HEK293T (cell line): ENCODE measurements at regions not wholly inside any gene's neighbourhood (a gene's known extent, or its start where the extent isn't known, plus 50 kb on each side); places are given as distances from the start of the nearest gene placed in this dataset.
"Not testable (repeated sequence)": the region's sequence is repeated elsewhere in the genome, so short reads cannot be mapped to it uniquely, and the experiment has no call there.

Experiments used
- CTCF ChIA-PET: fragments of 350-600 bp; formaldehyde crosslinking; extraction: SDS; loops from one replicate; lab custom pipeline; 2021; ENCODE audit warnings: antibody characterized with exemption, inconsistent platforms; lab: Yijun Ruan, JAX
- POLR2A ChIA-PET: fragments of 350-600 bp; formaldehyde crosslinking; extraction: SDS; loops from one replicate; lab custom pipeline; 2020; ENCODE audit warnings: antibody characterized with exemption, inconsistent platforms; lab: Yijun Ruan, JAX
- DNase-seq: peaks from one replicate; pipeline ENCODE4 v3.0.0; 2012; ENCODE audit warnings: mixed read lengths; ENCODE audit errors: extremely low spot score
- ARNT ChIP-seq: fragments of 450-650 bp; IDR thresholded peaks from 2 replicates; pipeline ENCODE4 v1.6.1; 2017; ENCODE audit warnings: mild to moderate bottlenecking
- BHLHE40 ChIP-seq: fragments of 450-650 bp; IDR thresholded peaks from 2 replicates; pipeline ENCODE4 v1.6.1; 2016; ENCODE audit warnings: mild to moderate bottlenecking, moderate library complexity, borderline replicate concordance
- CTBP1 ChIP-seq: fragments of 450-650 bp; IDR thresholded peaks from 2 replicates; pipeline ENCODE4 v1.6.1; 2016; ENCODE audit warnings: borderline replicate concordance
- ELF4 ChIP-seq: fragments of 450-650 bp; IDR thresholded peaks from 2 replicates; pipeline ENCODE4 v1.6.1; 2017; ENCODE audit warnings: antibody characterized with exemption
- FOXA1 ChIP-seq: fragments of 450-650 bp; IDR thresholded peaks from 2 replicates; pipeline ENCODE4 v1.6.1; 2016; ENCODE audit warnings: mild to moderate bottlenecking
- FOXK2 ChIP-seq: fragments of 450-650 bp; IDR thresholded peaks from 2 replicates; pipeline ENCODE4 v1.6.1; 2016; ENCODE audit warnings: mild to moderate bottlenecking
- FOXM1 ChIP-seq: fragments of 450-650 bp; IDR thresholded peaks from 2 replicates; pipeline ENCODE4 v1.6.1; 2017; ENCODE audit warnings: mild to moderate bottlenecking, borderline replicate concordance
- HDGF ChIP-seq: fragments of 450-650 bp; IDR thresholded peaks from 2 replicates; pipeline ENCODE4 v1.6.1; 2017; ENCODE audit warnings: antibody characterized with exemption, borderline replicate concordance
- L3MBTL2 ChIP-seq: fragments of 450-650 bp; conservative IDR thresholded peaks from 2 replicates; pipeline ENCODE4 v1.6.1; 2016; ENCODE audit warnings: mild to moderate bottlenecking
- LEF1 ChIP-seq: fragments of 450-650 bp; IDR thresholded peaks from 2 replicates; pipeline ENCODE4 v1.6.1; 2017; ENCODE audit warnings: mild to moderate bottlenecking, borderline replicate concordance
- NFRKB ChIP-seq: fragments of 450-650 bp; IDR thresholded peaks from 2 replicates; pipeline ENCODE4 v1.6.1; 2016; ENCODE audit warnings: mild to moderate bottlenecking, moderate library complexity
- PKNOX1 ChIP-seq: fragments of 450-650 bp; IDR thresholded peaks from 2 replicates; pipeline ENCODE4 v1.6.1; 2016
- SP1 ChIP-seq: fragments of 450-650 bp; IDR thresholded peaks from 2 replicates; pipeline ENCODE4 v1.6.1; 2017
- SUZ12 ChIP-seq: fragments of 450-650 bp; IDR thresholded peaks from 2 replicates; pipeline ENCODE4 v1.6.1; 2016; ENCODE audit warnings: mild to moderate bottlenecking
- TARDBP ChIP-seq: fragments of 450-650 bp; IDR thresholded peaks from 2 replicates; pipeline ENCODE4 v1.6.1; 2016
- ZNF384 ChIP-seq: fragments of 450-650 bp; IDR thresholded peaks from 2 replicates; pipeline ENCODE4 v1.6.1; 2016

- no peak for DNase-seq
- TF ChIP-seq FOXM1 = no peak
- no peak for TF ChIP-seq PKNOX1
- no peak for TF ChIP-seq FOXK2
- no peak for TF ChIP-seq NFRKB
- TF ChIP-seq ARNT = no peak
- TF ChIP-seq LEF1 = no peak
- no peak for TF ChIP-seq SUZ12
- no peak for TF ChIP-seq BHLHE40
- TF ChIP-seq ZNF384 = no peak
- TF ChIP-seq TARDBP = no peak
- no peak for TF ChIP-seq FOXA1
- no peak for TF ChIP-seq CTBP1
- TF ChIP-seq SP1 = no peak
- TF ChIP-seq HDGF = no peak
- TF ChIP-seq ELF4 = no peak
- no peak for TF ChIP-seq L3MBTL2
- ChIA-PET POLR2A (no interaction called here), CTCF (no interaction called here)
These were observed 334.8 kb upstream of the KAZN start for GRCh38 chr1:14263671-14264070.

- CTCF ChIA-PET = no interaction called here
- no peak for TF ChIP-seq CTBP1
- TF ChIP-seq HDGF = no peak
- TF ChIP-seq LEF1 = no peak
- TF ChIP-seq L3MBTL2 = no peak
- TF ChIP-seq TARDBP = no peak
- POLR2A ChIA-PET = no interaction called here
- DNase-seq = no peak
These were observed 333.0 kb upstream of the KAZN start for GRCh38 chr1:14265495-14265894.

GRCh38 chr1:14267991-14268390 is 330.5 kb upstream of the KAZN start:
- POLR2A ChIA-PET = no interaction called here
- no peak for DNase-seq
- no peak for TF ChIP-seq NFRKB
- TF ChIP-seq FOXM1 = no peak
- TF ChIP-seq PKNOX1 = no peak
- no peak for TF ChIP-seq ZNF384
- no peak for TF ChIP-seq SP1
- TF ChIP-seq L3MBTL2 = no peak
- TF ChIP-seq CTBP1 = no peak
- no peak for TF ChIP-seq FOXK2
- no peak for TF ChIP-seq FOXA1
- TF ChIP-seq HDGF = no peak
- TF ChIP-seq ELF4 = no peak
- TF ChIP-seq TARDBP = no peak
- TF ChIP-seq SUZ12 = no peak
- no peak for TF ChIP-seq ARNT
- TF ChIP-seq LEF1 = no peak
- TF ChIP-seq BHLHE40 = no peak
- CTCF ChIA-PET = no interaction called here

GRCh38 chr1:14270821-14271220 is 327.7 kb upstream of the KAZN start:
- ChIA-PET CTCF (no interaction called here), POLR2A (no interaction called here)
- DNase-seq = no peak
- TF ChIP-seq TARDBP (no peak), ARNT (no peak)

- TF ChIP-seq SUZ12 (no peak), PKNOX1 (no peak), NFRKB (no peak), HDGF (no peak), FOXK2 (no peak), CTBP1 (no peak), L3MBTL2 (no peak), ELF4 (no peak), LEF1 (no peak), ZNF384 (no peak), BHLHE40 (no peak), FOXA1 (no peak), SP1 (no peak), FOXM1 (no peak), TARDBP (no peak), ARNT (no peak)
- ChIA-PET POLR2A (no interaction called here), CTCF (no interaction called here)
- DNase-seq = no peak
These were observed 324.7 kb upstream of the KAZN start for GRCh38 chr1:14273811-14274210.

- POLR2A ChIA-PET, CTCF ChIA-PET, DNase-seq: not testable (repeated sequence)
These were observed 318.6 kb upstream of the KAZN start for GRCh38 chr1:14279891-14280290.

GRCh38 chr1:14280909-14281308 is 317.6 kb upstream of the KAZN start:
- ChIA-PET POLR2A (no interaction called here), CTCF (no interaction called here)
- TF ChIP-seq FOXK2 = no peak
- no peak for TF ChIP-seq L3MBTL2
- TF ChIP-seq PKNOX1 = no peak
- no peak for TF ChIP-seq LEF1
- no peak for TF ChIP-seq SUZ12
- TF ChIP-seq SP1 = no peak
- TF ChIP-seq HDGF = no peak
- no peak for TF ChIP-seq FOXM1
- no peak for DNase-seq
